DND-41 (cell line): ENCODE measurements at regions not wholly inside any gene's neighbourhood (a gene's known extent, or its start where the extent isn't known, plus 50 kb on each side); places are given as distances from the start of the nearest gene placed in this dataset.

Experiments
- ATAC-seq: fragments of 200-7000 bp; cut with Tn5 transposase; 3 replicates; pipeline ENCODE4 v1.9.1; 2021; ENCODE audit warnings: low read depth; ENCODE audit not compliant: insufficient read depth
- DNase-seq: peaks from one replicate; pipeline ENCODE4 v3.0.0-alpha.2; 2020
- H2AFZ ChIP-seq: 2 replicates; pipeline ENCODE4 v1.6.0; 2012; ENCODE audit warnings: low read depth, low read length
- H3K27ac ChIP-seq: 2 replicates; pipeline ENCODE4 v1.5.1; 2012; ENCODE audit warnings: low read length, inconsistent platforms
- H3K27me3 ChIP-seq: fragments of 200-600 bp; sonication (generic); 2 replicates; pipeline ENCODE4 v1.6.0; 2012; ENCODE audit warnings: low read length, mild to moderate bottlenecking, inconsistent platforms; ENCODE audit not compliant: insufficient read depth, poor library complexity
- H3K36me3 ChIP-seq: 2 replicates; pipeline ENCODE4 v1.5.1; 2012; ENCODE audit warnings: low read length, inconsistent platforms; ENCODE audit not compliant: insufficient read depth
- H3K4me1 ChIP-seq: 2 replicates; pipeline ENCODE4 v1.5.1; 2012; ENCODE audit warnings: mild to moderate bottlenecking, low read length; ENCODE audit not compliant: insufficient read depth
- H3K4me2 ChIP-seq: 2 replicates; pipeline ENCODE4 v1.6.0; 2012; ENCODE audit warnings: mild to moderate bottlenecking, moderate library complexity, low read length, inconsistent platforms; ENCODE audit not compliant: insufficient read depth
- H3K4me3 ChIP-seq, 2 experiments: fragments of 200-600 bp in 1 of 2; shearing (Covaris generic) in 1 of 2; 2 replicates each; pipeline ENCODE4 v1.5.1; 2012 to 2016; ENCODE audit warnings: inconsistent platforms in 2 of 2, low read length in 2 of 2, mild to moderate bottlenecking in 2 of 2, low read depth in 1 of 2, moderate library complexity in 1 of 2
- H3K79me2 ChIP-seq: 2 replicates; pipeline ENCODE4 v1.6.0; 2012; ENCODE audit warnings: low read length, inconsistent platforms; ENCODE audit not compliant: insufficient read depth
- H3K9ac ChIP-seq: 2 replicates; pipeline ENCODE4 v1.6.0; 2012; ENCODE audit warnings: low read depth, mild to moderate bottlenecking, inconsistent platforms, low read length, moderate library complexity
- H3K9me3 ChIP-seq: 2 replicates; pipeline ENCODE4 v1.5.1; 2012; ENCODE audit warnings: low read length, moderate library complexity, mild to moderate bottlenecking, inconsistent platforms; ENCODE audit not compliant: insufficient read depth, severe bottlenecking
- H4K20me1 ChIP-seq: 2 replicates; pipeline ENCODE4 v1.6.0; 2012; ENCODE audit warnings: low read length; ENCODE audit not compliant: insufficient read depth
- EZH2 ChIP-seq: IDR thresholded peaks from 3 replicates; pipeline ENCODE4 v1.6.1; 2012; ENCODE audit warnings: borderline replicate concordance, low read depth, mild to moderate bottlenecking, moderate library complexity, low read length, inconsistent platforms; ENCODE audit not compliant: severe bottlenecking
- TF ChIP-seq, protein P1 (sequence below): IDR thresholded peaks from 2 replicates; pipeline ENCODE4 v1.5.1; 2012; ENCODE audit warnings: borderline replicate concordance, low read length, moderate library complexity, mild to moderate bottlenecking; ENCODE audit not compliant: poor library complexity, severe bottlenecking; ENCODE audit errors: extremely low read depth

DNA sequence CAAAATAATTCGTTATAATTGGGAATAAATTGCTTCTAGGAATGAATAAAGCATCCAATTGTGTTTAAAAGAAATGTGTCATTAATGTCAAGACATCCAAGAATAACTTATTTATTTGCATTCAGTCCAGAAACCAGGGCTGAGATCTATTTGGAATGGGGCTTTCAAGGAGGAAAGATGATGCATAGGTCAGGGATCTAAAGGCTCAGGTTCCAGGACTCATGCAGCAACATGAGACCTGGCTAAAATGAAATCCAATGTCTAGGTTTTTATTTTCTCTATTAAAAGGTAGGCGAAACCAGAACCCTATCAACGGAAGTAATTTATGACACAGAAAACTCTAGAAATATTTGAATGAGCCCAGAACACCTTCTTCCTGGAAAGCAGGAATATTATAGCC is 376.8 kb downstream of the SEC16B start:
- Histone ChIP-seq H4K20me1 (no peaks in the 10 kb centered on the region), H2AFZ (no peak overlapping the region), H3K79me2 (no peaks in the 10 kb centered on the region), H3K27me3 (no peaks in the 10 kb centered on the region), H3K27ac (no peak overlapping the region), H3K9ac (no peak overlapping the region), H3K4me1 (no peaks in the 10 kb centered on the region), H3K4me2 (no peak overlapping the region), H3K4me3 (no peak overlapping the region; a peak in 1 of 4 replicates), H3K36me3 (no peaks in the 10 kb centered on the region), H3K9me3 (no peaks in the 10 kb centered on the region)
- DNase-seq (no peak), ATAC-seq (no peak)
- TF ChIP-seq, protein P1, sequence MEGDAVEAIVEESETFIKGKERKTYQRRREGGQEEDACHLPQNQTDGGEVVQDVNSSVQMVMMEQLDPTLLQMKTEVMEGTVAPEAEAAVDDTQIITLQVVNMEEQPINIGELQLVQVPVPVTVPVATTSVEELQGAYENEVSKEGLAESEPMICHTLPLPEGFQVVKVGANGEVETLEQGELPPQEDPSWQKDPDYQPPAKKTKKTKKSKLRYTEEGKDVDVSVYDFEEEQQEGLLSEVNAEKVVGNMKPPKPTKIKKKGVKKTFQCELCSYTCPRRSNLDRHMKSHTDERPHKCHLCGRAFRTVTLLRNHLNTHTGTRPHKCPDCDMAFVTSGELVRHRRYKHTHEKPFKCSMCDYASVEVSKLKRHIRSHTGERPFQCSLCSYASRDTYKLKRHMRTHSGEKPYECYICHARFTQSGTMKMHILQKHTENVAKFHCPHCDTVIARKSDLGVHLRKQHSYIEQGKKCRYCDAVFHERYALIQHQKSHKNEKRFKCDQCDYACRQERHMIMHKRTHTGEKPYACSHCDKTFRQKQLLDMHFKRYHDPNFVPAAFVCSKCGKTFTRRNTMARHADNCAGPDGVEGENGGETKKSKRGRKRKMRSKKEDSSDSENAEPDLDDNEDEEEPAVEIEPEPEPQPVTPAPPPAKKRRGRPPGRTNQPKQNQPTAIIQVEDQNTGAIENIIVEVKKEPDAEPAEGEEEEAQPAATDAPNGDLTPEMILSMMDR: no peak
- TF ChIP-seq EZH2: no peak

DNA sequence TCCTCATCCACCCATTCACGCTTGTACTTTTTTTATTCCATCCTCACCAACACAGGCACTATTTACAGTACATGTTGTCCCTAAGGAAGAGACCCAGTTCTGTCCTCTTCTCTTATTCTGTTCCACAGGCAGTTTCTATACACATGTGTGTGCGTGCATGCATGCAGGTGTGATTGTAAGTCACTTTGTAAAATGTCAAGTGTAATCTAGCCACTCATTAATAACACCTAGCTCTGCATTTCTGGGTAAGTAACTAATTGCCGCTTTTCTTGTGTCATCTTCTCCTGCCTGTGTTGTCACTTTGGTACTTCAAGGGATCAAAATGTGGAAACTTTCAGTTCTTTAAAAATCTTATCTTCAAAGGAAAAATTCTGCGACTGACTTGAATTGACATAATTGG is 377.2 kb downstream of the SEC16B start:
- TF ChIP-seq EZH2: no peak
- TF ChIP-seq, protein P1: no peak
- no peak overlapping the region for H2AFZ ChIP-seq
- ATAC-seq: no peak

DNA sequence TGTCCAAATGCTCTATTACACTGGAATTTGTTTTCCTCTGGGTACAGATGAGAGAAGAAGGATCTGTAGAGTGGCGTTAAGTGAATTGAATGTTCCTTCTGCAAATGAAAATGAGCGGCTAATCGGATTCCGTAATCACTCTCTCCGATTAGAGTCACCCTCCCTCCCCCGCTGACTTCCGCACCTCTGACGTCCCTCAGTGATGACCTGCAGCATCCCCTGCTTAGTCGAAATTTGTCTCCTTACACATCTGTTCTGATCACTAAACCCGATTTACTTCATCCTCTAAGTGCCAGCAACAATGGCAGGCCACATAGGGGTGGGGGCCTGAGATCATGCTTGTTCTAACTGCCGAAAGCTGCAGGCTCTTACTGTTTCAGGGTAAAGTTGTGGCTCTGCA is 378.7 kb downstream of the SEC16B start:
- Histone ChIP-seq H3K27ac (no peak overlapping the region), H3K27me3 (no peaks in the 10 kb centered on the region), H3K79me2 (no peaks in the 10 kb centered on the region), H3K4me1 (no peaks in the 10 kb centered on the region), H2AFZ (no peak overlapping the region), H4K20me1 (no peaks in the 10 kb centered on the region), H3K4me2 (no peak overlapping the region), H3K9ac (no peak overlapping the region), H3K36me3 (no peaks in the 10 kb centered on the region), H3K9me3 (no peaks in the 10 kb centered on the region), H3K4me3 (no peak overlapping the region)
- ATAC-seq (no peak), DNase-seq (no peak)
- no peak for TF ChIP-seq EZH2
- TF ChIP-seq, protein P1: no peak

More for the DNA sequence above, 377.2 kb downstream of the SEC16B start:
- no peaks in the 10 kb centered on the region for H4K20me1 ChIP-seq
- H3K4me3 ChIP-seq: no peak overlapping the region
- no peaks in the 10 kb centered on the region for H3K9me3 ChIP-seq
- no peak for DNase-seq
- H3K4me2 ChIP-seq: no peak overlapping the region
- no peak overlapping the region for H3K27ac ChIP-seq
- no peaks in the 10 kb centered on the region for H3K79me2 ChIP-seq
- no peaks in the 10 kb centered on the region for H3K4me1 ChIP-seq
- H3K36me3 ChIP-seq: no peaks in the 10 kb centered on the region
- H3K9ac ChIP-seq: no peak overlapping the region
- no peaks in the 10 kb centered on the region for H3K27me3 ChIP-seq

DNA sequence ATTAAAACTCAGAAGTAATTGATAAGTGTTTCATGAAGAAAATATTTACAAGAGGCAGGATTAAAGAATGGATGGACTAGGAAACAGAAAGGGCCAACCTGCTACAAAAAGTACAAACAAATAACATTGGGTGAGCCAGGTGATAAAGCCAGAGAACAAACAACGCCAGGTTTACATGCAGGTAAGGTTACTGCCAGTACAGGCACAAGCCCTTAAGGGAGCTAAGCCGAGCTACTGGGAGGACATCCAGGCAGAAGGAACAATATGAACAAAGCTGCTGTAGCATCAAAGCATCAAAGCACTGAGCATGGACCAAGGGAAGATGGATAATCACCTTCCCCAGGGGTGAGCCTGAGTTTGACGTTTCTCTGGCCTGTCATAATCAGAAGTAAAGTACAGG is 380.7 kb downstream of the SEC16B start:
- no peaks in the 10 kb centered on the region for H3K36me3 ChIP-seq
- TF ChIP-seq, protein P1: no peak
- no peak for TF ChIP-seq EZH2
- no peaks in the 10 kb centered on the region for H3K4me1 ChIP-seq
- no peaks in the 10 kb centered on the region for H3K27me3 ChIP-seq
- no peaks in the 10 kb centered on the region for H4K20me1 ChIP-seq
- ATAC-seq: no peak
- H3K4me3 ChIP-seq: no peak overlapping the region
- H2AFZ ChIP-seq: no peak overlapping the region
- DNase-seq: no peak
- H3K27ac ChIP-seq: no peak overlapping the region
- H3K9me3 ChIP-seq: no peaks in the 10 kb centered on the region
- no peak overlapping the region for H3K9ac ChIP-seq
- H3K4me2 ChIP-seq: no peak overlapping the region
- H3K79me2 ChIP-seq: no peaks in the 10 kb centered on the region
